22Rv1 (cell line): ENCODE measurements at regions not wholly inside any gene's neighbourhood (a gene's known extent, or its start where the extent isn't known, plus 50 kb on each side); places are given as distances from the start of the nearest gene placed in this dataset.

Source experiments
- ZFX ChIP-seq: fragments of 450-650 bp; IDR thresholded peaks from 2 replicates; pipeline ENCODE4 v1.6.1; 2017; ENCODE audit warnings: antibody characterized with exemption, borderline replicate concordance
- TF ChIP-seq, protein P1 (sequence below): fragments of 450-650 bp; IDR thresholded peaks from 2 replicates; pipeline ENCODE4 v1.5.1; 2017; ENCODE audit warnings: mild to moderate bottlenecking

DNA sequence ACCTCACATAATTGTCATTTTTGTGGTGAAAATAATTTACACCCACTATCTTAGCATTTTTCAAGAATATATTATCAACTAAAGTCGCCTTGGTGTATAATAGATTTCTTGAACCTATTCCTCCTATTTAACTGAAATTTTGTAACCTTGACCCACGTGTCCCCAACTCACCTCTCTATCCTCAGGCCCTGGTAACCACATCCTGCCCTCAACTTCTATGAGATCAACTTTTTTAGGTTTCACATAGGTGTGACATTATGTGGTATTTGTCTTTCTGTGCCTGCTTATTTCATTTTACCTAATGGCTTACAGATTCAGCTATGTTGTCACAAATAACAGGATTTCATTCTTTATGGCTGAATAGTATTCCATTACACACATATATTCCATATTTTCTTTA, 73.0 kb upstream of the CNTNAP4 start:
- TF ChIP-seq, protein P1, sequence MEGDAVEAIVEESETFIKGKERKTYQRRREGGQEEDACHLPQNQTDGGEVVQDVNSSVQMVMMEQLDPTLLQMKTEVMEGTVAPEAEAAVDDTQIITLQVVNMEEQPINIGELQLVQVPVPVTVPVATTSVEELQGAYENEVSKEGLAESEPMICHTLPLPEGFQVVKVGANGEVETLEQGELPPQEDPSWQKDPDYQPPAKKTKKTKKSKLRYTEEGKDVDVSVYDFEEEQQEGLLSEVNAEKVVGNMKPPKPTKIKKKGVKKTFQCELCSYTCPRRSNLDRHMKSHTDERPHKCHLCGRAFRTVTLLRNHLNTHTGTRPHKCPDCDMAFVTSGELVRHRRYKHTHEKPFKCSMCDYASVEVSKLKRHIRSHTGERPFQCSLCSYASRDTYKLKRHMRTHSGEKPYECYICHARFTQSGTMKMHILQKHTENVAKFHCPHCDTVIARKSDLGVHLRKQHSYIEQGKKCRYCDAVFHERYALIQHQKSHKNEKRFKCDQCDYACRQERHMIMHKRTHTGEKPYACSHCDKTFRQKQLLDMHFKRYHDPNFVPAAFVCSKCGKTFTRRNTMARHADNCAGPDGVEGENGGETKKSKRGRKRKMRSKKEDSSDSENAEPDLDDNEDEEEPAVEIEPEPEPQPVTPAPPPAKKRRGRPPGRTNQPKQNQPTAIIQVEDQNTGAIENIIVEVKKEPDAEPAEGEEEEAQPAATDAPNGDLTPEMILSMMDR = no peak
- TF ChIP-seq ZFX = no peak
